GM23338 (cell line): ENCODE measurements at regions not wholly inside any gene's neighbourhood (a gene's known extent, or its start where the extent isn't known, plus 50 kb on each side); places are given as distances from the start of the nearest gene placed in this dataset.

Source experiments
- ATAC-seq: fragments of 200-7000 bp; cut with Tn5 transposase; 3 replicates; pipeline ENCODE4 v1.9.1; 2020
- DNase-seq: peaks from one replicate; pipeline ENCODE4 v3.0.0-alpha.2; 2015; ENCODE audit warnings: low spot score
- H2AFZ ChIP-seq: fragments of 200-600 bp; sonication (generic); 2 replicates; pipeline ENCODE4 v1.8.0; 2016; ENCODE audit warnings: antibody characterized with exemption, mild to moderate bottlenecking, moderate library complexity
- H3F3A ChIP-seq: fragments of 200-600 bp; sonication (generic); replicated peaks from 2 replicates; pipeline ENCODE4 v1.8.0; 2017; ENCODE audit warnings: antibody characterized with exemption, mixed run types, low read depth
- H3K27ac ChIP-seq: fragments of 200-600 bp; sonication (generic); 2 replicates; pipeline ENCODE4 v1.6.1; 2016; ENCODE audit warnings: low read depth
- H3K27me3 ChIP-seq: fragments of 200-600 bp; sonication (generic); 2 replicates; pipeline ENCODE4 v1.8.0; 2016; ENCODE audit warnings: mild to moderate bottlenecking, mixed run types, moderate library complexity; ENCODE audit not compliant: insufficient read depth
- H3K36me3 ChIP-seq: fragments of 200-600 bp; sonication (generic); 2 replicates; pipeline ENCODE4 v1.8.0; 2016; ENCODE audit warnings: mild to moderate bottlenecking; ENCODE audit not compliant: insufficient read depth
- H3K4me1 ChIP-seq: fragments of 200-600 bp; sonication (generic); 2 replicates; pipeline ENCODE4 v1.8.0; 2016; ENCODE audit warnings: mild to moderate bottlenecking, moderate library complexity; ENCODE audit not compliant: insufficient read depth
- H3K4me2 ChIP-seq: fragments of 200-600 bp; sonication (generic); 2 replicates; pipeline ENCODE4 v1.7.1; 2017; ENCODE audit warnings: mixed run types
- H3K4me3 ChIP-seq: fragments of 200-600 bp; sonication (generic); 2 replicates; pipeline ENCODE4 v1.6.1; 2016; ENCODE audit warnings: mixed run types
- H3K79me2 ChIP-seq: fragments of 200-600 bp; sonication (generic); replicated peaks from 2 replicates; pipeline ENCODE4 v1.8.0; 2017; ENCODE audit warnings: mild to moderate bottlenecking; ENCODE audit not compliant: insufficient read depth
- H3K9me2 ChIP-seq: fragments of 200-600 bp; sonication (generic); 2 replicates; pipeline ENCODE4 v1.8.0; 2017; ENCODE audit not compliant: insufficient read depth
- H4K20me1 ChIP-seq: fragments of 200-600 bp; sonication (generic); replicated peaks from 2 replicates; pipeline ENCODE4 v1.8.0; 2017; ENCODE audit warnings: mild to moderate bottlenecking; ENCODE audit not compliant: insufficient read depth
- H3K27ac Mint-ChIP-seq: 2 replicates; pipeline ENCODE4 v1.8.0; 2020; ENCODE audit warnings: inconsistent platforms, mild to moderate bottlenecking, moderate library complexity, mixed read lengths
- H3K27me3 Mint-ChIP-seq: 3 replicates; pipeline ENCODE4 v1.8.0; 2022; ENCODE audit warnings: low read depth, mild to moderate bottlenecking, moderate library complexity, mixed read lengths, inconsistent platforms; ENCODE audit not compliant: insufficient read depth, poor library complexity
- H3K36me3 Mint-ChIP-seq: 3 replicates; pipeline ENCODE4 v1.8.0; 2021; ENCODE audit warnings: low read depth, mild to moderate bottlenecking, inconsistent platforms, moderate library complexity, mixed read lengths
- H3K4me1 Mint-ChIP-seq: 3 replicates; pipeline ENCODE4 v1.8.0; 2020; ENCODE audit warnings: mild to moderate bottlenecking, inconsistent platforms, mixed read lengths
- H3K4me3 Mint-ChIP-seq: 3 replicates; pipeline ENCODE4 v1.8.0; 2021; ENCODE audit warnings: moderate library complexity, mild to moderate bottlenecking, inconsistent platforms, mixed read lengths
- H3K9me3 Mint-ChIP-seq: 3 replicates; pipeline ENCODE4 v1.8.0; 2020; ENCODE audit warnings: moderate library complexity, mild to moderate bottlenecking, inconsistent platforms, mixed read lengths
- ETS1 ChIP-seq: IDR thresholded peaks from 2 replicates; pipeline ENCODE4 v1.6.1; 2016; ENCODE audit warnings: antibody characterized with exemption
- EZH2 ChIP-seq: fragments of 200-600 bp; sonication (generic); IDR thresholded peaks from one replicate; pipeline ENCODE4 v1.8.0; 2017; ENCODE audit warnings: antibody characterized with exemption, mild to moderate bottlenecking, low read depth; ENCODE audit not compliant: unreplicated experiment
- EZH2phosphoT487 ChIP-seq: fragments of 200-600 bp; sonication (generic); IDR thresholded peaks from one replicate; pipeline ENCODE4 v1.8.1; 2018; ENCODE audit warnings: antibody characterized with exemption; ENCODE audit not compliant: unreplicated experiment
- JUNB ChIP-seq: IDR thresholded peaks from one replicate; pipeline ENCODE4 v1.6.1; 2016; ENCODE audit warnings: antibody characterized with exemption; ENCODE audit not compliant: unreplicated experiment
- NANOG ChIP-seq: IDR thresholded peaks from 2 replicates; pipeline ENCODE4 v1.6.1; 2016; ENCODE audit warnings: antibody characterized with exemption, borderline replicate concordance
- POLR2AphosphoS5 ChIP-seq: IDR thresholded peaks from 2 replicates; pipeline ENCODE4 v1.6.1; 2016; ENCODE audit warnings: antibody characterized with exemption, low read depth
- STAT1 ChIP-seq: IDR thresholded peaks from one replicate; pipeline ENCODE4 v1.6.1; 2016; ENCODE audit warnings: antibody characterized with exemption; ENCODE audit not compliant: unreplicated experiment
- ZNF114 ChIP-seq: fragments of 250-450 bp; sonication (Bioruptor Pico); IDR thresholded peaks from 2 replicates; pipeline ENCODE4 v1.5.0; 2020; ENCODE audit warnings: mild to moderate bottlenecking, moderate library complexity
- ZNF462 ChIP-seq: fragments of 250-450 bp; sonication (Bioruptor Pico); IDR thresholded peaks from 2 replicates; pipeline ENCODE4 v1.5.0; 2020; ENCODE audit warnings: mild to moderate bottlenecking, moderate library complexity

- TF ChIP-seq ZNF462 (CRISPR knock-in tag): no peak
- TF ChIP-seq NANOG: no peak
Measured at GRCh38 chr5:8633696-8634095, 764.7 kb downstream of the MTRR start (continued).

- no peak for DNase-seq
- peaks cover 13% of the 10 kb centered on the region for H3K4me1 Mint-ChIP-seq
Measured at GRCh38 chr5:8634219-8634618, 765.3 kb downstream of the MTRR start.

More at GRCh38 chr5:8634219-8634618, 765.3 kb downstream of the MTRR start:
- no peak for TF ChIP-seq STAT1
- no peak for TF ChIP-seq ETS1
- no peak for TF ChIP-seq NANOG
- TF ChIP-seq JUNB: no peak
- no peak for TF ChIP-seq EZH2phosphoT487
- TF ChIP-seq EZH2: no peak
- TF ChIP-seq POLR2AphosphoS5: no peak
- TF ChIP-seq ZNF114 (CRISPR knock-in tag): no peak
- no peaks in the 10 kb centered on the region for H3K79me2 ChIP-seq
- Mint-ChIP-seq H3K27me3 (peaks cover 4% of the 10 kb centered on the region), H3K9me3 (no peaks in the 10 kb centered on the region; the same call in 2 of the 3 replicates), H3K36me3 (no peaks in the 10 kb centered on the region), H3K4me3 (no peak overlapping the region), H3K27ac (no peak overlapping the region)
- H3K4me2 ChIP-seq: no peak overlapping the region
- H3K4me3 ChIP-seq: no peak overlapping the region
- no peak overlapping the region for H2AFZ ChIP-seq
- H3F3A ChIP-seq: no peaks in the 10 kb centered on the region
- H3K4me1 ChIP-seq: no peaks in the 10 kb centered on the region
- no peak for ATAC-seq
- H3K27me3 ChIP-seq: no peaks in the 10 kb centered on the region
- H3K36me3 ChIP-seq: no peaks in the 10 kb centered on the region
- no peaks in the 10 kb centered on the region for H4K20me1 ChIP-seq
- H3K9me2 ChIP-seq: no peaks in the 10 kb centered on the region; the same call in 1 of the 2 replicates
- no peak overlapping the region for H3K27ac ChIP-seq
